ENCODE measurements at regions not wholly inside any gene's neighbourhood (a gene's known extent, or its start where the extent isn't known, plus 50 kb on each side); places are given as distances from the start of the nearest gene placed in this dataset.

DNA sequence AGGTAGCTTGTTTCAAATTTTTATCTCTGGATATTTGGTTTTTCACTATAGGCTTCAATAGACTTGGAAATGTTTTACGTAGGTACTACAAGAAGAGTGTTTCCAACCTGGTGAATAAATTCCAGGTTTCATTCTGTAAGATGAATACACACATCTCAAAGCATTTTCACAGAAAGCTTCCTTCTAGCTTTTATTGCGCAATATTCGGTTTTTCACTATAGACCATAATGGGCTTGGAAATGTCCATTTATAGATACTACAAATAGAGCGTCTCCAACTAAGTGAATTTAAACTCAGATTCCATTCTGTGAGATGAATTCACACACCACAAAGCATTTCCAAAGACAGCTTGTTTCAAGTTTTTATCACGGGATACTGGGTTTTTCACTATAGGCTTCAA, 857.7 kb upstream of the HS3ST1 start:
- TF ChIP-seq, protein P1, sequence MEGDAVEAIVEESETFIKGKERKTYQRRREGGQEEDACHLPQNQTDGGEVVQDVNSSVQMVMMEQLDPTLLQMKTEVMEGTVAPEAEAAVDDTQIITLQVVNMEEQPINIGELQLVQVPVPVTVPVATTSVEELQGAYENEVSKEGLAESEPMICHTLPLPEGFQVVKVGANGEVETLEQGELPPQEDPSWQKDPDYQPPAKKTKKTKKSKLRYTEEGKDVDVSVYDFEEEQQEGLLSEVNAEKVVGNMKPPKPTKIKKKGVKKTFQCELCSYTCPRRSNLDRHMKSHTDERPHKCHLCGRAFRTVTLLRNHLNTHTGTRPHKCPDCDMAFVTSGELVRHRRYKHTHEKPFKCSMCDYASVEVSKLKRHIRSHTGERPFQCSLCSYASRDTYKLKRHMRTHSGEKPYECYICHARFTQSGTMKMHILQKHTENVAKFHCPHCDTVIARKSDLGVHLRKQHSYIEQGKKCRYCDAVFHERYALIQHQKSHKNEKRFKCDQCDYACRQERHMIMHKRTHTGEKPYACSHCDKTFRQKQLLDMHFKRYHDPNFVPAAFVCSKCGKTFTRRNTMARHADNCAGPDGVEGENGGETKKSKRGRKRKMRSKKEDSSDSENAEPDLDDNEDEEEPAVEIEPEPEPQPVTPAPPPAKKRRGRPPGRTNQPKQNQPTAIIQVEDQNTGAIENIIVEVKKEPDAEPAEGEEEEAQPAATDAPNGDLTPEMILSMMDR (conservative IDR thresholded peaks at IDR 0.05; ENCODE audit: low read depth, low read length), result no peak
- no peak for TF ChIP-seq EZH2 (IDR thresholded peaks at IDR 0.05; ENCODE audit: low read length, unreplicated experiment)
- no peak for TF ChIP-seq EZH2phosphoT487 (IDR thresholded peaks at IDR 0.05; ENCODE audit: borderline replicate concordance, low read length)

Measured in PC-3 (cell line).